Endodermal cell (in vitro differentiated cells): ENCODE measurements at regions not wholly inside any gene's neighbourhood (a gene's known extent, or its start where the extent isn't known, plus 50 kb on each side); places are given as distances from the start of the nearest gene placed in this dataset.
A peak's percentile ranks its signal among the peaks of the same experiment; 100 is the strongest.

Experiments used
- DNase-seq: peaks from one replicate; pipeline ENCODE4 v3.0.0-alpha.2; 2017
- H3K27ac ChIP-seq: 2 replicates; pipeline ENCODE4 v1.5.1; 2013; ENCODE audit warnings: mild to moderate bottlenecking, low read depth, low read length, moderate library complexity
- H3K27me3 ChIP-seq: 2 replicates; pipeline ENCODE4 v1.6.1; 2013; ENCODE audit warnings: mild to moderate bottlenecking, low read length, moderate library complexity; ENCODE audit not compliant: insufficient read depth, control insufficient read depth, poor library complexity, severe bottlenecking
- H3K36me3 ChIP-seq: 2 replicates; pipeline ENCODE4 v1.7.0; 2013; ENCODE audit warnings: mild to moderate bottlenecking, low read length, moderate library complexity; ENCODE audit not compliant: control insufficient read depth, insufficient read depth
- H3K4me1 ChIP-seq: one replicate; pipeline ENCODE4 v1.7.0; 2013; ENCODE audit warnings: low read length; ENCODE audit not compliant: control insufficient read depth, insufficient read depth
- H3K4me3 ChIP-seq: 2 replicates; pipeline ENCODE4 v1.5.1; 2013; ENCODE audit warnings: mild to moderate bottlenecking, low read length, moderate library complexity
- H3K9ac ChIP-seq: 2 replicates; pipeline ENCODE4 v1.6.1; 2013; ENCODE audit warnings: mild to moderate bottlenecking, low read length, moderate library complexity; ENCODE audit not compliant: poor library complexity, severe bottlenecking; ENCODE audit errors: extremely low read depth
- H3K9me3 ChIP-seq: 2 replicates; pipeline ENCODE4 v1.6.1; 2013; ENCODE audit warnings: mild to moderate bottlenecking, low read length, moderate library complexity; ENCODE audit not compliant: control insufficient read depth
- H3K27ac Mint-ChIP-seq: 2 replicates; pipeline ENCODE4 v1.8.0; 2020; ENCODE audit warnings: mixed read lengths
- H3K27me3 Mint-ChIP-seq: 2 replicates; pipeline ENCODE4 v1.8.0; 2021; ENCODE audit warnings: mild to moderate bottlenecking, mixed read lengths; ENCODE audit not compliant: insufficient read depth
- H3K36me3 Mint-ChIP-seq: 2 replicates; pipeline ENCODE4 v1.8.0; 2020; ENCODE audit warnings: low read depth, mixed read lengths
- H3K4me1 Mint-ChIP-seq: 2 replicates; pipeline ENCODE4 v1.8.0; 2020; ENCODE audit warnings: mixed read lengths
- H3K4me3 Mint-ChIP-seq: 2 replicates; pipeline ENCODE4 v1.8.0; 2020; ENCODE audit warnings: mild to moderate bottlenecking, moderate library complexity, mixed read lengths
- H3K9me3 Mint-ChIP-seq: 2 replicates; pipeline ENCODE4 v1.8.0; 2020; ENCODE audit warnings: mild to moderate bottlenecking, mixed read lengths
- CTCF ChIP-seq: fragments of 200-600 bp; sonication (generic); conservative IDR thresholded peaks from 2 replicates; pipeline ENCODE4 v1.5.0; 2021; ENCODE audit warnings: antibody characterized with exemption, mild to moderate bottlenecking
- WGBS, 2 experiments: methylation state at CpG; one replicate each; pipeline versions ENCODE4 v1.1.5 to v1.1.7; 2013; ENCODE audit warnings: missing lambda C conversion rate in 2 of 2, mixed read lengths in 1 of 2; ENCODE audit not compliant: insufficient coverage in 1 of 2, insufficient read length in 1 of 2; 5-methylcytosine and 5-hydroxymethylcytosine counted together

DNA sequence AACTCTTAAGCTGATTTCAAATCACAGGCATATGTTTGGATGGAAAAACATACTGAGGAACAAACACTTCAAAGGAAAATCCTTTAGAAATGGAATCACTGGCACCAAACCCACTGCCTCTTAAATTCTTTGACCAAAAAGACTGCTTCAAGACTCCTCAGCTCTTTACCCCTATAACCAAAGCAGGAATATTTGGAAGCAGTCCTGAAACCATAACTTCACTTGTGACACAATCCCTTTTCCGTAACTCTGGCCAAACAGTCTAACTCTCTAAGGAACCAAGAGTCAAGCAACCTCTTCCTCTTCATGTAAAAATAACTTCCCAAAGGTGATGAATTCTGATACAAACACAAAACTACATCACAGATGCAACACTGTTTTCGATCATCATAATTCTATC is 104.3 kb downstream of the MTERF1 start:
- Histone ChIP-seq H3K27me3 (no peaks in the 10 kb centered on the region), H3K27ac (no peak overlapping the region), H3K9ac (no peak overlapping the region), H3K4me3 (no peak overlapping the region), H3K36me3 (no peaks in the 10 kb centered on the region), H3K9me3 (no peaks in the 10 kb centered on the region), H3K4me1 (peaks cover 5% of the 10 kb centered on the region)
- no peak for DNase-seq
- TF ChIP-seq CTCF = no peak
- H3K4me1 Mint-ChIP-seq = peaks cover 20% of the 10 kb centered on the region
- H3K27ac Mint-ChIP-seq = no peak overlapping the region
- no peaks in the 10 kb centered on the region for H3K9me3 Mint-ChIP-seq
- no peak overlapping the region for H3K4me3 Mint-ChIP-seq
- peaks cover 7% of the 10 kb centered on the region for H3K27me3 Mint-ChIP-seq
- 91 to 100% methylated on average over 1 of the region's 2 CpGs for WGBS, 2 experiments
- H3K36me3 Mint-ChIP-seq = no peaks in the 10 kb centered on the region

DNA sequence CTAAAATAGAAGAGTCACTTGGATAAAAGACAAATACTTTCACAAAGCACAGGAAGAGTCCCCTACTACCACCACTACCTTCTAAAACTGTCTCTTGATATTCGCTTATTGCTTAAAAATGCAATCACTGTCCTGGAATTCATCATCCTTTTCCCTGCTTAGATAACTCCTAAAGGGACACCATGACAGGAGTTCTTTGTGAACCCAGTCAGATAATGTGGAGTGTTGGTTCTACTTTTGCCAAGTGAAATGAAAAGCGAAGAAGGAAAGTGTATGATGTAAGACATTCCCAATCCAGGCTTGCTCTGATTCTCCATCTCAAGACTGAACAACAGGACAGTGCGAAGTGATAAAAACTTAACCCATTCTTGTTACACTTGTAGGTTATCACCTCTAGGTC is 103.0 kb downstream of the MTERF1 start:
- no peak overlapping the region for H3K9ac ChIP-seq
- Mint-ChIP-seq H3K27me3 (peaks cover 5% of the 10 kb centered on the region), H3K4me3 (no peak overlapping the region), H3K36me3 (no peaks in the 10 kb centered on the region), H3K9me3 (no peaks in the 10 kb centered on the region), H3K27ac (no peak overlapping the region), H3K4me1 (peaks cover 20% of the 10 kb centered on the region)
- peaks cover 5% of the 10 kb centered on the region for H3K4me1 ChIP-seq
- no peaks in the 10 kb centered on the region for H3K9me3 ChIP-seq
- 94 to 100% methylated on average over 1 to 3 of the region's 3 CpGs for WGBS, 2 experiments
- no peaks in the 10 kb centered on the region for H3K27me3 ChIP-seq
- DNase-seq = no peak
- no peak for TF ChIP-seq CTCF
- H3K4me3 ChIP-seq = no peak overlapping the region
- no peak overlapping the region for H3K27ac ChIP-seq
- no peaks in the 10 kb centered on the region for H3K36me3 ChIP-seq

- H3K36me3 ChIP-seq = no peaks in the 10 kb centered on the region
- H3K4me1 Mint-ChIP-seq = peaks cover 20% of the 10 kb centered on the region
- H3K4me3 ChIP-seq = peak overlapping the region; percentile 42
- H3K4me1 ChIP-seq = peaks cover 5% of the 10 kb centered on the region
- no peak overlapping the region for H3K4me3 Mint-ChIP-seq
- DNase-seq = no peak
- H3K27me3 Mint-ChIP-seq = peaks cover 9% of the 10 kb centered on the region
- no peak for TF ChIP-seq CTCF
- 45 to 60% methylated on average over 1 of the region's 1 CpG for WGBS, 2 experiments
- H3K27ac ChIP-seq = no peak overlapping the region
- no peaks in the 10 kb centered on the region for H3K27me3 ChIP-seq
- no peaks in the 10 kb centered on the region for H3K9me3 Mint-ChIP-seq
- H3K9me3 ChIP-seq = no peaks in the 10 kb centered on the region
- H3K9ac ChIP-seq = no peak overlapping the region
- peak overlapping the region; percentile 31 for H3K27ac Mint-ChIP-seq
- H3K36me3 Mint-ChIP-seq = no peaks in the 10 kb centered on the region
Observed at GRCh38 chr7:91778416-91778815, 102.1 kb downstream of the MTERF1 start.
